ENCODE measurements at regions not wholly inside any gene's neighbourhood (a gene's known extent, or its start where the extent isn't known, plus 50 kb on each side); places are given as distances from the start of the nearest gene placed in this dataset.

DNA sequence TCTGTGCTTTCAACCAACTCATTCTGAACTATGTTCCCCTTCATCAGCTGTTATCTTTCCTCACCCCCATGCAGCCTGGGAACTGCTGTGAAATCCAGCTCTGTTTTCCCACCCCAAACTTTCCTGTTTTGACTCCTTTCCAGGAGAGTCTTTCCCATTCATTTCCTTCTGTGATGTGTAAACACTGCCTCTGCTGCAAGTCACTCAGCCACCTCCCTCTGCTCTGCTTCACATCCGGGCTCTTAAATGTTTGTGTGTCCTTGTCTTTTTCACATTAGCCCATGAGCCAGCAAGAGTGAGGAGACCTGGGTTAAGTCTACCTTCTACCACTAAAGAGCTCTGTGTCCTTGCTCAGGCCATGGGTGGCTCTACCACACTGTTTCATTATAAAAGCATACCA lies 137.5 kb downstream of the ICE1 start:
- H3K9me3 Mint-ChIP-seq = no peaks in the 10 kb centered on the region
- Histone ChIP-seq H3K9me3 (ENCODE audit: control insufficient read depth in 1 of 2, low read length in 2 of 2) (no peaks in the 10 kb centered on the region), H3K4me1 (ENCODE audit: insufficient read depth, low read length) (no peaks in the 10 kb centered on the region), H3K4me3 (ENCODE audit: low read length in 2 of 2) (no peak overlapping the region), H3K36me3 (ENCODE audit: insufficient read depth, low read length) (no peaks in the 10 kb centered on the region), H3K27ac (ENCODE audit: low read depth, low read length) (no peak overlapping the region), H3K27me3 (ENCODE audit: insufficient read depth, low read length) (no peaks in the 10 kb centered on the region)
- CTCF ChIA-PET (ENCODE audit: partially characterized antibody) = no interaction called here
- H3K27me3 Mint-ChIP-seq = peaks cover 11 to 18% of the 10 kb centered on the region in 2 donors
- POLR2A ChIA-PET (ENCODE audit: partially characterized antibody) = no interaction called here
- intact Hi-C loops (cut with micrococcal nuclease) = no loop called here
- no peak for DNase-seq
- no peak overlapping the region for H3K4me3 Mint-ChIP-seq
- H3K27ac Mint-ChIP-seq = no peak overlapping the region
- H3K36me3 Mint-ChIP-seq = no peaks in the 10 kb centered on the region
- H3K4me1 Mint-ChIP-seq = no peaks in the 10 kb centered on the region

DNA sequence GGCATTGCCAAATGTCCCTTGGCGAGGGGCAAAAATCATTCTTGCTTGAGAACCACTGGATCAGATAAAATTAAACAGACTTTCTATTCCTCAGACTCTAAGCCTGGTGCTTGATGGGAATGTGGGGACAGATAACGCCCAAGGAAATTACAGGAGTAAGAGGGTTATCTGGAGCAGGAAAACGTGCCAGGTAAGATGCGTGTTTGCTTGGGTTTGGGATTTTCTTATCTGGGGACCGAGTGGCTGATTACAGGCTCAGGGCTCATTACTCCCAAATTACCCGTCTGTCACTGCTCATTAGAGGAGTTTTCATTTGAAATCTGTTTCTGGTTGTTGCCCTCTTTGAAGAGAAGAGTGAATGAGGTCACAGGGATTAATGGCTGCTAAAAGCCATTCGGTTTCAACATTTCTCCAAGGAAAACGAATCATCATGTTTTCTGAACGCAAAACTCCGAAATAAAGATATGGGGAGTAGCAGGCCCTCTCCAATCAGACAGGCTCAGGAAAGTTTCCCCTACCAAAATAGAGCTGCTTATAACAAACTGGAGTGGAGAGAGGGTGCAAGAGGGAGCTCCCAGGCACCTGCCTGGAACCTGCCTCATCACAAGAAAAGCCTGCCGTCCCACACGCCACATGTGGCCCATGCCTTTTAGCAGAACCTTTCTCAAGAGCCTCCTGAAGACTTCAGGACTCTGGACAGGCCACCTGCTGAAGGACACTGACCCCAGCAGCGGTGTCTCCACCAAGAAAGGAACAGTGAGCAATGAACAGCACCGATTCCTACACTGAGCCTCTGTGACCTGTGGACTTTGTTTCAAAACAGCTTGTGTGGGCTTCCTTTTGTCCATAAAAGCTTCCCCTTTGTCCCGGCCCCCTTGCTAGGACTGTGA lies 136.4 kb downstream of the ICE1 start:
- Mint-ChIP-seq H3K27ac (no peak overlapping the region), H3K36me3 (no peaks in the 10 kb centered on the region), H3K4me1 (no peaks in the 10 kb centered on the region), H3K9me3 (peaks cover 0 to 10% (median 0%) of the 10 kb centered on the region in 8 donors), H3K4me3 (no peak overlapping the region), H3K27me3 (peaks cover 9 to 18% of the 10 kb centered on the region in 2 donors)
- POLR2A ChIA-PET (ENCODE audit: partially characterized antibody) = no interaction called here
- no peaks in the 10 kb centered on the region for H3K4me1 ChIP-seq (ENCODE audit: insufficient read depth, low read length)
- intact Hi-C loops (cut with micrococcal nuclease) = no loop called here
- H3K27ac ChIP-seq (ENCODE audit: low read depth, low read length) = no peak overlapping the region
- H3K9me3 ChIP-seq (ENCODE audit: control insufficient read depth in 1 of 2, low read length in 2 of 2) = no peaks in the 10 kb centered on the region
- no peak for DNase-seq
- H3K4me3 ChIP-seq (ENCODE audit: low read length in 2 of 2) = no peak overlapping the region
- no peaks in the 10 kb centered on the region for H3K36me3 ChIP-seq (ENCODE audit: insufficient read depth, low read length)
- CTCF ChIA-PET (ENCODE audit: partially characterized antibody) = no interaction called here
- H3K27me3 ChIP-seq (ENCODE audit: insufficient read depth, low read length) = no peaks in the 10 kb centered on the region

DNA sequence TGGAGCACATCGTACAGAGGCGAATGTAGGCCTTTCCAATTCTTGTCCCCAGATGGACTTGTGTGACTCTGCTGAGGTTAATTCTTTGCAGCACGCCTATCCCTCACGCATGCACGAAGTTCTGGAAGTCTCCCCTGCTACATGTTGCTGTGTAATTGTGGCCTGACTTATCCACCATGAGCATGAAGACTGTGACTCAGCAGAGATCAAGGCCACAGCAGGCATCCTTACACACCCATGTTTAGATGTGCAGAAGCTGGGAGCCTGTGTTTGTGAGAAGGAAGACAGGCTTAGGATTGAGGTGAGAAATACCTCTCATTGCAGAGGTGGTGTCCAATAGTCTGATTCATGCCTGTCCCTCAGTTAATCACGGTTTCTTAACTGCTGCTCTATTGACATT lies 135.6 kb downstream of the ICE1 start:
- Histone ChIP-seq H3K36me3 (ENCODE audit: insufficient read depth, low read length) (no peaks in the 10 kb centered on the region), H3K27ac (ENCODE audit: low read depth, low read length) (no peak overlapping the region), H3K4me3 (ENCODE audit: low read length in 2 of 2) (no peak overlapping the region), H3K27me3 (ENCODE audit: insufficient read depth, low read length) (no peaks in the 10 kb centered on the region), H3K4me1 (ENCODE audit: insufficient read depth, low read length) (no peaks in the 10 kb centered on the region), H3K9me3 (ENCODE audit: control insufficient read depth in 1 of 2, low read length in 2 of 2) (no peaks in the 10 kb centered on the region)
- intact Hi-C loops (cut with micrococcal nuclease) = no loop called here
- Mint-ChIP-seq H3K9me3 (peaks cover 0 to 12% (median 0%) of the 10 kb centered on the region in 8 donors), H3K27ac (no peak overlapping the region), H3K27me3 (peaks cover 9 to 18% of the 10 kb centered on the region in 2 donors), H3K4me3 (no peak overlapping the region), H3K36me3 (no peaks in the 10 kb centered on the region), H3K4me1 (no peaks in the 10 kb centered on the region)
- ChIA-PET POLR2A (ENCODE audit: partially characterized antibody) (no interaction called here), CTCF (ENCODE audit: partially characterized antibody) (no interaction called here)
- DNase-seq = no peak

DNA sequence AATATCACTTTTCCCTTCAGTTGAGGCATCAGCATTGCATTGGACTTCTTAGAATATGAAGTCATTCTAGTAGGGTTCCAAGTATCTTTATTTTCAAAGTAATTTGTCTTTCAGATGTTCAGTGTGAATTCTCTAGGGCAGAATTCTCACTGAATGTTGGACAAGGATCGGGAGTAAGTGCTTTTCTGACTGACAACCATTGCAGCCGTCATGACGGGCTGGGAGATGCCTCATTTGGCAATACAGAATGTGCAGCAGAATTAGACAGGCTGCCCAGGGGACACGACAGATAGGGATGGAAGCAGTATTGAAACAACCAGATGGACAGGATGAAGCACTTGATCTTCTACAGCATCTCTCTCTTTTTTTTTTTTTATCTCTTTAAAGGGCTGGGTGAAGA lies 129.0 kb downstream of the ICE1 start:
- H3K4me3 ChIP-seq (ENCODE audit: low read length in 2 of 2) = no peak overlapping the region
- POLR2A ChIA-PET (ENCODE audit: partially characterized antibody) = no interaction called here
- peaks cover under 1% of the 10 kb centered on the region for H3K27me3 ChIP-seq (ENCODE audit: insufficient read depth, low read length)
- H3K4me1 ChIP-seq (ENCODE audit: insufficient read depth, low read length) = no peaks in the 10 kb centered on the region
- Mint-ChIP-seq H3K27me3 (peaks cover 2 to 7% of the 10 kb centered on the region in 2 donors), H3K4me3 (no peak overlapping the region), H3K9me3 (peaks cover 0 to 12% (median 3%) of the 10 kb centered on the region in 8 donors), H3K36me3 (no peaks in the 10 kb centered on the region), H3K27ac (no peak overlapping the region), H3K4me1 (no peaks in the 10 kb centered on the region)
- no peaks in the 10 kb centered on the region for H3K9me3 ChIP-seq (ENCODE audit: control insufficient read depth in 1 of 2, low read length in 2 of 2)
- H3K27ac ChIP-seq (ENCODE audit: low read depth, low read length) = no peak overlapping the region
- no peaks in the 10 kb centered on the region for H3K36me3 ChIP-seq (ENCODE audit: insufficient read depth, low read length)
- DNase-seq = no peak
- CTCF ChIA-PET (ENCODE audit: partially characterized antibody) = no interaction called here
- intact Hi-C loops (cut with micrococcal nuclease) = no loop called here

DNA sequence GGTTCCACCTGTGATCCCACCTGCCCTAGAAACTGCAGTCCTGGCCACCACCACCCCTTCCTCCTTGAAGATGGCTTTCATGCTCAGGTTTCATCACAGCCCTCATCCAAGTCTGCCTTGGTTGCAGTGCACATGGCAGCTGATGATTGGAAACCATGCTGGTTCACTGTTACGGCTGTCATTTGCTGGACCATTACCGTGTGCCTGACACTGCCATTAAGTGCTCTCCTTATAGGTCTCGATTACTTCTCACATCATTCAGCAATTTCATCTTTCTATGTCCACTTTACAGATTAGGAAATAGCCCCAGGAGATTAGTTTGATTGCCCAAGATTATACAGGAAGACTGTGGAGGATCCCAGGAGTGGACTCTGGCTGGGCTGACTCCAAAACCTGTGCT lies 123.9 kb downstream of the ICE1 start:
- Mint-ChIP-seq H3K4me1 (no peaks in the 10 kb centered on the region), H3K36me3 (no peaks in the 10 kb centered on the region), H3K9me3 (peaks cover 0 to 5% (median 2%) of the 10 kb centered on the region in 8 donors), H3K27me3 (peaks cover 11 to 15% of the 10 kb centered on the region in 2 donors), H3K4me3 (no peak overlapping the region), H3K27ac (no peak overlapping the region)
- Histone ChIP-seq H3K4me3 (ENCODE audit: low read length in 2 of 2) (no peak overlapping the region), H3K27me3 (ENCODE audit: insufficient read depth, low read length) (peaks cover 4% of the 10 kb centered on the region), H3K36me3 (ENCODE audit: insufficient read depth, low read length) (no peaks in the 10 kb centered on the region), H3K27ac (ENCODE audit: low read depth, low read length) (no peak overlapping the region), H3K9me3 (ENCODE audit: control insufficient read depth in 1 of 2, low read length in 2 of 2) (no peaks in the 10 kb centered on the region), H3K4me1 (ENCODE audit: insufficient read depth, low read length) (no peaks in the 10 kb centered on the region)
- CTCF ChIA-PET (ENCODE audit: partially characterized antibody) = no interaction called here
- POLR2A ChIA-PET (ENCODE audit: partially characterized antibody) = no interaction called here
- intact Hi-C loops (cut with micrococcal nuclease) = no loop called here
- DNase-seq = no peak

DNA sequence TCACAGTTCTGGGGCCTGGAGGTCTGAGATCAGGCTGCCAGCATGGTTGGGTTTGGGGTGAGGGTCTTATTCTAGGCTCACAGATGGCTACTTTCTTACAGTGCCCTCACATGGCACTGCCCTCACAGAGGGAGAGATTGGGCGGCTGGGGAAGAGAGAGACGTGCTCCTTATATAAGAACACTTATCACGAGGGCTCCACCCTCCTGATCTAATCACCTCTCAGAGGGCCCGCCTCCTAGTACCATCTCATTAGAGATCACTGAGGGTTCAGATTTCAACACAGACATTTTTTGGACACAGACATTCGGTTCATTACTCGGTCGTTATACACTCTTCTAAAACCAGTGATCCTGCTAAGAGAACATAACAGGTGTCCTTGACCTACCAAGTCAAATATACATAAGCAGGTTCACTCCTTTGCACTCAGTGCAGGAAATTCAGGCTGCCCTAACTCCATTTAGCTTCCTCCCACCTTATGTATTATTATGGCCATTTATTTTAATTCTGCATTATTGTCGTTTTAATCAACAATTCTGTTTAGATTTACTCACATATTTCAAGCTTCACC lies 121.7 kb downstream of the ICE1 start:
- CTCF ChIA-PET (ENCODE audit: partially characterized antibody) = no interaction called here
- no peaks in the 10 kb centered on the region for H3K4me1 ChIP-seq (ENCODE audit: insufficient read depth, low read length)
- Mint-ChIP-seq H3K27me3 (peaks cover 11 to 17% of the 10 kb centered on the region in 2 donors), H3K4me1 (no peaks in the 10 kb centered on the region), H3K36me3 (no peaks in the 10 kb centered on the region), H3K27ac (no peak overlapping the region), H3K9me3 (peaks cover 0 to 5% (median 1%) of the 10 kb centered on the region in 8 donors), H3K4me3 (no peak overlapping the region)
- no peaks in the 10 kb centered on the region for H3K36me3 ChIP-seq (ENCODE audit: insufficient read depth, low read length)
- no peak for DNase-seq
- no peaks in the 10 kb centered on the region for H3K9me3 ChIP-seq (ENCODE audit: control insufficient read depth in 1 of 2, low read length in 2 of 2)
- POLR2A ChIA-PET (ENCODE audit: partially characterized antibody) = no interaction called here
- H3K27ac ChIP-seq (ENCODE audit: low read depth, low read length) = no peak overlapping the region
- intact Hi-C loops (cut with micrococcal nuclease) = no loop called here
- H3K4me3 ChIP-seq (ENCODE audit: low read length in 2 of 2) = no peak overlapping the region
- H3K27me3 ChIP-seq (ENCODE audit: insufficient read depth, low read length) = peaks cover 4% of the 10 kb centered on the region

DNA sequence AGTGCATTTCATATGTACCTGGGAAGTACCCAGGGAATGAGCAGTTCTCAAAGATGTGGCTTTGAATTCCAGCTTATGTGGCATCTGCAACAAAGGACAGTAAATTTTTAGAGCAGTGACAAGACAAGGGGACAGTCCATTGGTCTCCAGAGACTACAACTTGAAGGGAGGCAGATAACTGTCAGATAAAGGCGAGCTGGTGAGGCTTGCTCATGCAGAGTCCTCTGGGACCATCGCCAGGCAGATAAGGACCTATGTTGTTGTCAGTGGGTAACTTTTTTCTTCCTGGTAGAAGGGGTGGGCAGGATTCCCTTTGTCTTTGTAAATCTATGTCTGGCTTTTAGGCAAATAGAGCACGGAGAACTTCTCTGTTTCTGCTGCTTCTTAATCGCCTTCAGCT lies 120.2 kb downstream of the ICE1 start:
- Histone ChIP-seq H3K36me3 (ENCODE audit: insufficient read depth, low read length) (no peaks in the 10 kb centered on the region), H3K4me1 (ENCODE audit: insufficient read depth, low read length) (no peaks in the 10 kb centered on the region), H3K27me3 (ENCODE audit: insufficient read depth, low read length) (peaks cover 4% of the 10 kb centered on the region), H3K27ac (ENCODE audit: low read depth, low read length) (no peak overlapping the region), H3K9me3 (ENCODE audit: control insufficient read depth in 1 of 2, low read length in 2 of 2) (no peaks in the 10 kb centered on the region), H3K4me3 (ENCODE audit: low read length in 2 of 2) (no peak overlapping the region)
- intact Hi-C loops (cut with micrococcal nuclease) = no loop called here
- DNase-seq = no peak
- H3K27ac Mint-ChIP-seq = no peak overlapping the region
- H3K27me3 Mint-ChIP-seq = peaks cover 9 to 20% of the 10 kb centered on the region in 2 donors
- H3K4me3 Mint-ChIP-seq = no peak overlapping the region
- H3K4me1 Mint-ChIP-seq = no peaks in the 10 kb centered on the region
- CTCF ChIA-PET (ENCODE audit: partially characterized antibody) = no interaction called here
- H3K36me3 Mint-ChIP-seq = no peaks in the 10 kb centered on the region
- H3K9me3 Mint-ChIP-seq = peaks cover 0 to 2% (median 0%) of the 10 kb centered on the region in 8 donors
- POLR2A ChIA-PET (ENCODE audit: partially characterized antibody) = no interaction called here

All from CD4-positive, alpha-beta memory T cell (primary cell).